Naive thymus-derived CD8-positive, alpha-beta T cell (primary cell): ENCODE measurements at regions not wholly inside any gene's neighbourhood (a gene's known extent, or its start where the extent isn't known, plus 50 kb on each side); places are given as distances from the start of the nearest gene placed in this dataset.
"Not testable (repeated sequence)": the region's sequence is repeated elsewhere in the genome, so short reads cannot be mapped to it uniquely, and the experiment has no call there.

ENCODE experiments used
- ATAC-seq, 2 donors: fragments of 150-1000 bp; cut with Tn5 transposase in 1 of 2; sonication (Bioruptor Pico), chemical (Tn5 transposase) in 1 of 2; 1 replicate in 1 of 2; 2 replicates in 1 of 2; pipeline ENCODE4 v1.10.0; 2021; ENCODE audit warnings: mild to moderate bottlenecking in 2 of 2, moderate library complexity in 2 of 2
- POLR2A ChIA-PET: fragments of 350-600 bp; sonication (Branson Sonifier 250); formaldehyde crosslinking; loops from one replicate; lab custom pipeline; 2021; ENCODE audit warnings: antibody characterized with exemption; lab: Charles Lee
- DNase-seq, 10 donors: peaks; one replicate each; pipeline versions ENCODE4 v3.0.0 to v3.0.0-alpha.2; 2020 to 2022
- H3K27ac Mint-ChIP-seq, 10 donors: one replicate each; pipeline ENCODE4 v1.8.0; 2020 to 2022; ENCODE audit warnings: mild to moderate bottlenecking in 10 of 10, mixed read lengths in 10 of 10, moderate library complexity in 4 of 10, inconsistent platforms in 1 of 10
- H3K27me3 Mint-ChIP-seq, 5 donors: one replicate each; pipeline ENCODE4 v1.8.0; 2021 to 2022; ENCODE audit warnings: mixed read lengths in 5 of 5
- H3K36me3 Mint-ChIP-seq, 3 donors: one replicate each; pipeline ENCODE4 v1.8.0; 2020 to 2022; ENCODE audit warnings: mixed read lengths in 3 of 3, mild to moderate bottlenecking in 2 of 3, inconsistent platforms in 1 of 3
- H3K4me1 Mint-ChIP-seq, 4 donors: one replicate each; pipeline ENCODE4 v1.8.0; 2021 to 2022; ENCODE audit warnings: mixed read lengths in 4 of 4
- H3K4me3 Mint-ChIP-seq, 10 donors: one replicate each; pipeline ENCODE4 v1.8.0; 2020 to 2022; ENCODE audit warnings: mild to moderate bottlenecking in 10 of 10, mixed read lengths in 10 of 10, moderate library complexity in 6 of 10, inconsistent platforms in 1 of 10
- H3K9me3 Mint-ChIP-seq, 9 donors: one replicate each; pipeline ENCODE4 v1.8.0; 2020 to 2022; ENCODE audit warnings: mixed read lengths in 9 of 9, mild to moderate bottlenecking in 3 of 9, inconsistent platforms in 1 of 9, moderate library complexity in 1 of 9

DNA sequence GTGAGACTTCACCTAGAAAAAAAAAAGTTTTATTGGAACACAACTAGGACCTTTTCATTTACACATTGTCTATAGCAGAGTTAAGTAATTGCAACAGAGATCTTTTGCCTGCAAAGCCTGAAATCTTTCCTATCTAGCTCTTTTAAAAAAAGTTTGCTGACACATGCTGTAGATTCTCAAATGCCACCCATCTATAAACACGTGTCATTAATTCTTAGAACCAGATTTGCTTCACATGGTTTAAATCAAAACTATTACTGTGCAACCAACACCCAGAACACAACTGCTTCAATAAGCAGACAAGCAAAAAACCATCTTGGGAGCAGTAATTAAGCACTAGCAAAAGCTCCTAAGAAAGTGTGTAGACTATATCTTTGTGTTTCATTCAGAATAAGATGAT is 55.0 kb downstream of the OXSM start:
- ATAC-seq, result no peak
- Mint-ChIP-seq H3K9me3 (no peaks in the 10 kb centered on the region), H3K4me1 (peaks cover 0 to 3% (median 0%) of the 10 kb centered on the region in 4 donors), H3K27ac (no peak overlapping the region), H3K27me3 (no peaks in the 10 kb centered on the region), H3K36me3 (no peaks in the 10 kb centered on the region), H3K4me3 (no peak overlapping the region)
- DNase-seq, result no peak
- POLR2A ChIA-PET, result no interaction called here

DNA sequence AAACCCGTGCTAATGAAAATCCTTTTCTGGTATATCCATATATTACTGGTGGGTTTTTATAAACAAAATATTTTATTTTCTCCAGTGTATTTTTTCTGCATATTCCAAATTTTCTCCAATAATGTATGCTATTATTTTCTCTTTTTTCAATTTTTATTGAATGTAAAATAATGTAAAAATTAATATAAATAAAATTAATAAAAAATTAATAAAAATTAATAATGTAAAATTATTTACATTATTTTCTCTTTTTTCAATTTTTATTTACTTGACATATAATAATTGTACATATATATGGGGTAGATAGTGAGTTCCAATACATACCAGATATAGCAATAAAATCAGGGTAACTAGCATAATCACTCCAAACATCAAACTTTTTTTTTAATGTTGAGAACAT is 56.4 kb downstream of the OXSM start:
- no peak for DNase-seq
- no peak for ATAC-seq
- no peaks in the 10 kb centered on the region for H3K36me3 Mint-ChIP-seq
- no peak overlapping the region for H3K4me3 Mint-ChIP-seq
- POLR2A ChIA-PET, result no interaction called here
- H3K27me3 Mint-ChIP-seq, result no peaks in the 10 kb centered on the region
- H3K4me1 Mint-ChIP-seq, result no peaks in the 10 kb centered on the region
- H3K9me3 Mint-ChIP-seq, result no peaks in the 10 kb centered on the region
- H3K27ac Mint-ChIP-seq, result no peak overlapping the region

DNA sequence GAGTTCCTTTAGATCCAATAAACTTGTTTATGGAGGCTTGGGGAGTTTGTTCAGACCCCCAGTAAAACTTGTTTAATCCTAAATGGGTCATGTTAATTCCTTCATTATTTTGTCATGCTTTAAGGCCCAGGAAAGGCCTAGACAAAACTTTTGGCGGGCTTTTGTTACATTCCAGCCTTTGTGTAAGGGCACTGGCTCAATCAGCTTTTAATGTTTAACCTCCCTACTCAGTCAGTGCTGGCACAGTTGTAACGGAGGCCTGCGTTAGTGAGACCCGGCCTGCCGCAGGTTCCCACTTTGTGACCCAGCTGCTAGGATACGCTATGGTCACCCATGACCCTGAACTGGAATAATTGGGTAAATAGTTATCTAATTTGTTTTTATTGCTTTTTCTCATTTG is 59.2 kb downstream of the OXSM start:
- H3K4me3 Mint-ChIP-seq, result no peak overlapping the region
- H3K27ac Mint-ChIP-seq, result no peak overlapping the region
- H3K27me3 Mint-ChIP-seq, result no peaks in the 10 kb centered on the region
- no peak for ATAC-seq
- H3K36me3 Mint-ChIP-seq, result no peaks in the 10 kb centered on the region
- DNase-seq, result no peak
- no peaks in the 10 kb centered on the region for H3K9me3 Mint-ChIP-seq
- POLR2A ChIA-PET, result no interaction called here
- H3K4me1 Mint-ChIP-seq, result no peaks in the 10 kb centered on the region

DNA sequence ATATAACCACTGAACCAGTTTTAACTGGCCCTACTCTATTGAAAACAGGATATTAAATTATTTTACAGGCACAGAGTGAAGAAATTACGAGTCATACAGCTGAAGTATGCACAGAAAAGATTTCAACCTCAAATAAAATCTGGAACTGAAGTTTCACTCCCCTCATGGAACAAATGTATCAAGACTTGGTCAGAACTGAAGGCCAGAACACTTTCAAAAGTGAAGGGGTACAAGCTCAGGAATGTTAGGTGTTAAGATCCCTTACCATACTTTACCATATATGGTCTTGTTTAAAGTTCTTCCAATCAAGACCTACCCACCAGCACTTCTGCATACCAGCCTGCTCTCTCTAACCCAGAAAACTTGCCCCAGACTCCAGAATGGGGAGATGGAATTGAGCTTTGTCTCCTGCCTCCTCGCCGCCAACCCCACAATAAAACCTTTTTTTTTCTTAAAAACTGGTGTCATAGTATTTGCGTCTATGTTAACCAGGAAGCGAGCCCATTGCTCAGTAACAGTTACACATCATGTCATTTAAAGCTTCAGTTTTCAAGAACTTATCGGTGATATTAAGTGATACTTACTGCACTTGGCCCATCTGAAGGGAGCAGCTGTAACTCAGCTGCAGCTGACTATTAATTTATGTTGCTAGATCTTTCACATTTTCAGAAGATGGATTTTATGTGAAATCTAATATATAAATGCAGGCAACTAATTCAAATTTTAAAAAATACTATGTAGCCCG is 59.9 kb downstream of the OXSM start:
- Mint-ChIP-seq H3K27me3 (no peaks in the 10 kb centered on the region), H3K4me1 (no peaks in the 10 kb centered on the region), H3K4me3 (no peak overlapping the region), H3K27ac (no peak overlapping the region), H3K9me3 (no peaks in the 10 kb centered on the region), H3K36me3 (no peaks in the 10 kb centered on the region)
- POLR2A ChIA-PET, result no interaction called here
- ATAC-seq, result no peak
- DNase-seq, result no peak

DNA sequence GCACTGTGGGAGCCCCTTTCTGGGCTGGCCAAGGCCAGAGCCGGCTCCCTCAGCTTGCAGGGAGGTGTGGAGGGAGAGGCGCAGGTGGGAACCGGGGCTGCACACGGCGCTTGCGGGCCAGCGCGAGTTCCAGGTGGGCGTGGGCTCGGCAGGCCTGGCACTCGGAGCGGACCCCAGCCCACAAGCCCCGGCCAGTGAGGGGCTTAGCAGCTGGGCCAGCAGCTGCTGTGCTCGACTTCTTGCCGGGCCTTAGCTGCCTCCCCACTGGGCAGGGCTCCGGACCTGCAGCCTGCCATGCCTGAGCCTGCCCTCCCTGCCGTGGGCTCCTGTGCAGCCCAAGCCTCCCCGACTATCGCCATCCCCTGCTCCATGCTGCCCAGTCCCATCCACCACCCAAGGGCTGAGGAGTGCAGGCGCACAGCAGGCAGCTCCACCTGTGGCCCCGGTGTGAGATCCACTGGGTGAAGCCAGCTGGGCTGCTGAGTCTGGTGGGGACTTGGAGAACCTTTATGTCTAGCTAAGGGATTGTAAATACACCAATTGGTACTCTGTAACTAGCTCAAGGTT is 61.9 kb downstream of the OXSM start:
- H3K9me3 Mint-ChIP-seq, H3K4me1 Mint-ChIP-seq, DNase-seq, ATAC-seq, H3K27ac Mint-ChIP-seq, H3K36me3 Mint-ChIP-seq, H3K27me3 Mint-ChIP-seq, H3K4me3 Mint-ChIP-seq, POLR2A ChIA-PET: not testable (repeated sequence)

DNA sequence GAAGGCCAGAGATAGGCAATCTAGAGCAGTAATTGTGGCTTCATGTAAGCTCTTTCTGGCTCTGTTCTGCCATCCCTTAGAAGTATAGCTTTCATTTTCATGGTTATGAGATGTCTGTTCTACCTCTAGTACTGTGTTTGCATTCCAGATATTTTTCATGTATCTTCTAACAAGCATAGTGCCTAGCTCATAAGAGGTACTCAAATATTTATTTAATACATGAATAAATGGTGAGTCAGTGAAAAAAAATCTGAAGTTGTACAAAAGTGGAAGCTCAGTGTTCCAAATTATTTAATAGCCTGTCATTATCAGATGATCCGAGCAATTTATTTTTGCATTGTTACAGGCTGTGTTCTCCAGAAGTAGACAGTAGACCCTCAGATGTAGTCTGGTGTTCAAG is 64.3 kb downstream of the OXSM start:
- Mint-ChIP-seq H3K4me1 (no peaks in the 10 kb centered on the region), H3K27me3 (no peaks in the 10 kb centered on the region), H3K9me3 (no peaks in the 10 kb centered on the region), H3K27ac (no peak overlapping the region), H3K36me3 (no peaks in the 10 kb centered on the region), H3K4me3 (no peak overlapping the region)
- DNase-seq (no peak), ATAC-seq (no peak)
- POLR2A ChIA-PET, result interaction anchor here (0.8 kb wide), 1 partner anchor 207 kb away, joined by 3 read pairs; no protein-coding TSS in a partner anchor

DNA sequence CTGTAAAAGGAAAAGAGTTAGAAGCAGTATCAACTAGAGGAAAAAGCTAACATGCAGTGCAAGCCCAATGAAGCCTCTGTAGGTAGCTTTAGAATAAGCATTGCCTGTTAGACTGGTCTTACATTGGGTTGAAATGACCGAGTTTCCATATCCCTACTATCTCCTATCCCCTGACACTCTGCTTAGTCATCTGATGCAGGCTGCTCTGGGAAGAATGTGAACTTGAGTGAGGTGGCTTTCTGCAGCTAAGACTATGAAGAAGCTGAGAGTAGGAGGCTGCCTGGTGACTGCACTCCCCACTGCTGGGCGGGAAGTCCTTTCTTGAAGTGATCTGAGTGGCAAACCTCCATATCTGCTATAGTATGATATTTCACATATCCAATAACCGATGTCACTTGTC is 64.7 kb downstream of the OXSM start:
- H3K36me3 Mint-ChIP-seq, result no peaks in the 10 kb centered on the region
- no peaks in the 10 kb centered on the region for H3K27me3 Mint-ChIP-seq
- POLR2A ChIA-PET, result interaction anchor here (0.8 kb wide), 1 partner anchor 207 kb away, joined by 3 read pairs; no protein-coding TSS in a partner anchor
- no peaks in the 10 kb centered on the region for H3K4me1 Mint-ChIP-seq
- no peak overlapping the region for H3K4me3 Mint-ChIP-seq
- H3K9me3 Mint-ChIP-seq, result peaks cover 0 to under 1% (median 0%) of the 10 kb centered on the region in 9 donors
- peak overlapping the region in 1 of 10 donors; percentile 19 for H3K27ac Mint-ChIP-seq
- DNase-seq, result no peak
- ATAC-seq, result no peak

DNA sequence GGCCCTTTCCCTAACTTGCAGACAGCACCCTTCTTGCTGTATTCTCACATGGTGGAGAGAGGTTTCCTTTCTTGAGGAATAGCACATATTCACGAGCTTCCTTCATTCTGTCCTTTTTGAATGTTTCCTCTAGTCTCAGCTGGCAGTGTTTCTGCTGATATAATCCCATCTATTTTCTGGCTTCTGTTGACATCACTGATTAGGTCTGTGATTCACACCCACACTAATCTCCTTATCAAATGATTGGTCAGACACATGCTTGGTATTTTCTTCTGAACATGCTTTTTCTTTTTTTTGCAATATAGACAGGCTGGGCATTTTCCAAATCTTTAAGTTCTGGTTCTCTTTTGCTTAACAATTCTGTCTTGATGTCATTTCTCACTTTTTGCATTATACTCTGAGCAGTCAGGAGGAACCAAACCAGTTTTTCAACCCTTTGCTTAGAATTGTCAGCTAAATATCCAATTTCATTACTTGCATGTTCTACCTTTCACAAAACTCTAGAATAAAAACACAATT is 65.4 kb downstream of the OXSM start:
- no peak overlapping the region for H3K4me3 Mint-ChIP-seq
- POLR2A ChIA-PET, result no interaction called here
- H3K27ac Mint-ChIP-seq, result no peak overlapping the region
- H3K27me3 Mint-ChIP-seq, result no peaks in the 10 kb centered on the region
- ATAC-seq, result no peak
- DNase-seq, result no peak
- no peaks in the 10 kb centered on the region for H3K4me1 Mint-ChIP-seq
- H3K36me3 Mint-ChIP-seq, result peaks cover 0 to 3% (median 0%) of the 10 kb centered on the region in 3 donors
- peaks cover 0 to 5% (median 0%) of the 10 kb centered on the region in 9 donors for H3K9me3 Mint-ChIP-seq

DNA sequence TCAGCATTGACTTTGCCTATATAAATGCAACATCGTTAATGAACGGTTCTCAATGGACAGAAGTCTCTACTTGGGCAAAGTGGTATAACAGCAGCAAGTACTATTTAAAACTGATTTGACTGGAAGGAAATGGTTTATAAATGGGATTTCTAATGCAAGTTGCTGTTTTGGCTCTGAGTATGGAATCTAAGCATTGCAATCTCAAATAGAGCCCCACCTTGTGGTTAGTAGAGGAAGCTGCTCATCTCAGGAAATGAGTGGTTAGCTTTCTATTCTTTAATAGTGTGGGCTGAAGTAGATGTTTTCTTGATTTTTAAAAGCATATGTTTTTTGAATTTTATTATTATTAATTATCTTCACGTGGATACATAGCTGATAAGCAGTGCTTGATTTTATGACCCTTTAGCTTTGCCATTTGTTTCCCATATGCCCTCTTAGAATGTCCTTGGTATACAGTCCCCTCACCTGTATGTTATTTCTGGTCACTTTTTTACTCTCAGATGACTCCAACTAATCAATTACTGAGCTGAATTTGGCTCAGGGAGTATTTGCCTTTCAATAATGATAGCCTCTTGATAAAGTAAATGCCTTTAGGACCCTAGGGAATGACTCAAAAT is 67.1 kb downstream of the OXSM start:
- POLR2A ChIA-PET, result interaction anchor here (1.0 to 1.8 kb wide), 2 partner anchors 208 to 213 kb away, joined by 4 to 7 read pairs; no protein-coding TSS in a partner anchor
- DNase-seq, result peak in 4 of 10 donors; percentile 12 to 54 (median 46)
- ATAC-seq, result peak; percentile 71 to 73

DNA sequence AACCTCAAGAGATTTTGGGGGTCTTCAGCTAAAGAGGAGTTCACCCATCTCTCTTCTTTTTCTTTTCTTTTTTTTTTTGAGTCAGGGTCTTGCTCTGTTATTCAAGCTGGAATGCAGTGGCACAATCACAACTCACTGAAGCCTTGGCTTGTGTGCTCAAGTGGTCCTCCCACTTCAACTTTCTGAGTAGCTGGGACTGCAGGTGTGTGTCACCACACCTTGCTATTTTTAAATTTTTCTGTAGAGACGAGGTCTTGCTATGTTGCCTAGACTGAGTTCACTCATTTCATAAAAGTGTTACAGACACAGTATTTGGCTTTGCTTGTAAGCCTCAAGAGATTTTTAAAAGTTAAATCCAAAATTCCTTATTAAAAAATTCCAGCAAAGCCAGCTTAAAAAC is 71.7 kb downstream of the OXSM start:
- Mint-ChIP-seq H3K9me3 (peaks cover 0 to 9% (median 3%) of the 10 kb centered on the region in 9 donors), H3K36me3 (peaks cover 0 to 9% (median 0%) of the 10 kb centered on the region in 3 donors), H3K4me1 (no peaks in the 10 kb centered on the region), H3K27ac (no peak overlapping the region), H3K27me3 (no peaks in the 10 kb centered on the region), H3K4me3 (no peak overlapping the region)
- DNase-seq (no peak), ATAC-seq (no peak)
- POLR2A ChIA-PET, result no interaction called here

More for the DNA sequence above, 67.1 kb downstream of the OXSM start:
- Mint-ChIP-seq H3K36me3 (peaks cover 0 to 6% (median 0%) of the 10 kb centered on the region in 3 donors), H3K4me1 (no peaks in the 10 kb centered on the region), H3K27me3 (no peaks in the 10 kb centered on the region), H3K27ac (no peak overlapping the region), H3K4me3 (no peak overlapping the region), H3K9me3 (peaks cover 0 to 9% (median 3%) of the 10 kb centered on the region in 9 donors)

DNA sequence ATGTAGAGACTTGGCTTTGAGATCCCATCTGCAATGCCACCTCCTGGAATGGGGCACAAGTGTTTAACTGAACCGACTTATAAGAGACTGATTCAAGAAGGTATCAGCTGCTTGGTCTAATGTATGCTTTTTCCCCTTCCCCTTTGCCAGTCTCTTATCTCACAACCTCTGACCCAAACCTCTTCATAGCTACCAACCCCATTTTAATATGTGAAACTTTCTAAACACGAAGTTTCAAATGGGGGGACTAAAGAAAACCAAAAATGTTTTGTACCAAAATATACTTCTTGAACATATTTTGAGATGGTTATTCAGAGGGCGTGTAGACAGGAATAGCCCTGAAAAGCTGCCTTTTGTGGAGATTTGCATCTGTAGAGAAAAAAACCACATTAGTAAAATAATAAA is 73.1 kb downstream of the OXSM start:
- Mint-ChIP-seq H3K4me3 (no peak overlapping the region), H3K36me3 (peaks cover 0 to 9% (median 0%) of the 10 kb centered on the region in 3 donors), H3K9me3 (peaks cover 0 to 9% (median 3%) of the 10 kb centered on the region in 9 donors), H3K27ac (no peak overlapping the region), H3K4me1 (no peaks in the 10 kb centered on the region), H3K27me3 (no peaks in the 10 kb centered on the region)
- ATAC-seq, result no peak
- no peak for DNase-seq
- POLR2A ChIA-PET, result no interaction called here

DNA sequence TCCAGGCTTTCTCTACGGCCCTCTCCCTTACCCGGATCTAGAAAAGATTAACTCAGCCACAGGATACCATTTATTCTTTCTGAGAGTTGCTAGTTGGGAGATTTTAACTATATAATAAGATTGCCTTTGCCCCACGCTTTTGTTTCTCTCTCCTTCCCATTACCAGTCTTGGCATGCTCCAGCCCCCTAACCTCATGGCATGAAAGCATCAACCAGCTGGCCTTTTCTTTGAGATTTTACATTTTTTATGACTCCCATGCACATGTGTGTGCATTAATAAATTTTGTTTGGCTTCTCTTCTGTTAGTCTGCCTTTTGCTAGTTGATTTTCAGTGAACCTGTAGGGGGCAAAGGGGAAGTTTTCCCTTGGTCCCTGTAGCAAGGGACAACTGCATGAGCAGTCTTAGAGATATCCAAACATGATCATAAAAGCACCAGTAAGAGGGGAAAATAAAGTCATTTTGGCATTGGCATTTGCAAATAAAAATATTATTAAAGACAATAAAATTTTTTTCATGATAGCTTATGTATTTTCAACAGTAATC is 73.6 kb downstream of the OXSM start:
- POLR2A ChIA-PET, result no interaction called here
- DNase-seq (no peak), ATAC-seq (no peak)
- Mint-ChIP-seq H3K4me3 (no peak overlapping the region), H3K27ac (no peak overlapping the region), H3K9me3 (peaks cover 0 to 9% (median 3%) of the 10 kb centered on the region in 9 donors), H3K4me1 (no peaks in the 10 kb centered on the region), H3K27me3 (no peaks in the 10 kb centered on the region), H3K36me3 (peaks cover 0 to 9% (median 0%) of the 10 kb centered on the region in 3 donors)

DNA sequence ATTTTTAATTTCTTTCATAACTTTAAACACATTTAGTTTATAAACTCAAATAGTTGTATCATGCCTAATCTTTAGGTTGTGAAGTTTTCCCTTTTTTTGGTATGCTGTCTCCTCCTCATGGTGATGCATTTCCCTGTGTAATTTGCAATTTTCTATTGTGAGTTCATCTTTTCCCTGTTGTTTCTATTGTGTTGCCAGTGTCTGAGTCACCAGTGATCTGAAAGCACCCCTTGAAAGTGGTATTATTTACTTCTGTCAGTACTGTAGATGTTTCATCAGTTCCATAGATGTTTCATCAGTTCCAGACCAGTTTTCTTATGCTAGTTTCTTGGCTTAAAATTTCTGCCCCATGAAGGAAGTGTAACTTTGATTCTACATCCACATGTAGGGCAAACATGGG is 80.6 kb downstream of the OXSM start:
- ATAC-seq, result no peak
- H3K4me3 Mint-ChIP-seq, result no peak overlapping the region

More for the DNA sequence above, 80.6 kb downstream of the OXSM start:
- H3K9me3 Mint-ChIP-seq, result peaks cover 0 to 3% (median 0%) of the 10 kb centered on the region in 9 donors
- DNase-seq, result no peak
- POLR2A ChIA-PET, result no interaction called here
- H3K36me3 Mint-ChIP-seq, result peaks cover 0 to 4% (median 0%) of the 10 kb centered on the region in 3 donors
- H3K27ac Mint-ChIP-seq, result no peak overlapping the region
- no peaks in the 10 kb centered on the region for H3K4me1 Mint-ChIP-seq
- H3K27me3 Mint-ChIP-seq, result peaks cover 0 to 10% (median 0%) of the 10 kb centered on the region in 5 donors
